DMS 273 (cell line): ENCODE measurements at regions not wholly inside any gene's neighbourhood (a gene's known extent, or its start where the extent isn't known, plus 50 kb on each side); places are given as distances from the start of the nearest gene placed in this dataset.
A peak's percentile ranks its signal among the peaks of the same experiment; 100 is the strongest.
"Not testable (repeated sequence)": the region's sequence is repeated elsewhere in the genome, so short reads cannot be mapped to it uniquely, and the experiment has no call there.

Experiments
- DNase-seq: peaks from one replicate; lab custom pipeline; 2025; ENCODE audit not compliant: unreplicated experiment; lab: John Stamatoyannopoulos, UW

- not testable (repeated sequence) for DNase-seq
Measured at GRCh38 chr6:120930500-120930899, 403.8 kb downstream of the TBC1D32 start.

- no peak for DNase-seq
Measured at GRCh38 chr6:120924214-120924613, 410.1 kb downstream of the TBC1D32 start.

DNA sequence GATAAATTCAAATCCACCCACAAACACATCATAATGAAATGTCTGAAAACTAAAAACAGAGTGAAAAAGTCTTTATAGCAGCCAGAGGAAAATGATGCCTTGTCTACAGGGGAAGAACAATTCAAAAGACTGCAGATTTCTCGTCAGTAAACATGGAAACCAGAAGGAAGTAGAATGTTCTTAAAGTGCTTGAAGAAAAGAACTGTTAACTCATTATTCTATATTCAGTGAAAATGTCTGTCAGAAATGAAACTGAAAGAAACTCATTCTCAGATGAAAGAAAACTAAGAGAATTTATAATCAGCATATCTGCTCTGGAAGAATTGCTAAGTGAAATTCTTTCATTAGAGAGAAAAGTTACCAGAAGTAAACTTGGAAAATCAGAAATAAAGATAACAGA lies 416.1 kb downstream of the TBC1D32 start:
- no peak for DNase-seq

- DNase-seq, result no peak
Measured at GRCh38 chr6:120916844-120917243, 417.4 kb downstream of the TBC1D32 start.

- DNase-seq, result no peak
Measured at GRCh38 chr6:120913486-120913885, 420.8 kb downstream of the TBC1D32 start.

DNA sequence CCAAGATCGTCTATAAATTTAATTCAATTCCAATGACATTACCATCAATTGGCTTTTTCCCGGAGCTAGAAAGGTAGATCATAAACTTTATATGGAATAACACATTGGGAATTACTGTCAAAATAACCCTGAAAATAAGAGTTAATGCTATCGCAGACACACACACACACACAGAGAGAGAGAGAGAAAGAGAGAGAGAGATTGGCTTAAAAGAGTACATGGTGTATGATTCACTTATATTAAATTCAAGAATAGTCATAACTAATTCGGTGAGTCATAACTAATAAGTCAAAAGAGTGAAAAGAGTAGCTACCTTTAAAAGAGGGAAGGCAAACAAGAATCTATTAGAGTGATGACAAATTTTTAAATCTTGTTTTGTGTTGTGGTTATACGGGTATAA lies 425.5 kb downstream of the TBC1D32 start:
- DNase-seq, result no peak

GRCh38 chr6:120903836-120904235 lies 430.4 kb downstream of the TBC1D32 start:
- DNase-seq, result no peak

- no peak for DNase-seq
Measured at GRCh38 chr6:120899932-120900331, 434.3 kb downstream of the TBC1D32 start.

DNA sequence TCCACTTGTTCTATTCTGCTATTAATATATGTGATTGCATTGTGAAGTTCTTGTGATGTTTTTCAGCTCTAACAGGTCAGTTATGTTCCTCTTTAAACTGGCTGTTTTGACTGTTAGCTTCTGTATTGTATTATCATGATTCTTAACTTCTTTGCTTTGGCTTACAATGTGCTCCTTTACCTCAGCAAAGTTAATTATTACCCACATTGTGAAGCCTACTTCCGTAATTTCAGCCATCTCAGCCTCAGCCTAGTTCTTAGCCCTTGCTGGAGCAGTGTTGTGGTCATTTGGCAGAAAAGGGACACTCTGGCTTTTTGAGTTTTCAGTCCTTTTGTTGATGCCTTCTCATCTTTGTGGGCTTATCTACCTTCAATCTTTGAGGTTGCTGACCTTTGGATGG lies 440.2 kb downstream of the TBC1D32 start:
- no peak for DNase-seq

DNA sequence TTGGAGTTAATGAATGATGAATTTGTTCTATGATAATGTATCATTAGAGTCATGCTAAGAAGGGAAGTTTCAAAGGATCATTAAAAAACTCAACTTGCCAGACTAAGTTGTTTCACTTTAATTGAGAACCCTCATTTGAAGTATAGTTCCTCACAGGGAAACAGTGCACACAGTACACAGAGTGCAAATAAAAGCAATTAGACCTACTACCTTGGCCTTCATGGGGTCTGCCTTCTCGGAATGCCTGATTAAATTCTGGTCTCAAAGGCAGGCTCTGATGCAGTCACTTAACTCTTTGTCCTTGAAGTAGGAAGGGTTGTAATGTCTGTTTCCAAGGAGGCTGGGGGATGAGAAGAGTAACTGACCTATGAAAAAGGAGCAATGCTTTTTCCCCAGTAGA lies 457.3 kb downstream of the TBC1D32 start:
- DNase-seq, result no peak

DNA sequence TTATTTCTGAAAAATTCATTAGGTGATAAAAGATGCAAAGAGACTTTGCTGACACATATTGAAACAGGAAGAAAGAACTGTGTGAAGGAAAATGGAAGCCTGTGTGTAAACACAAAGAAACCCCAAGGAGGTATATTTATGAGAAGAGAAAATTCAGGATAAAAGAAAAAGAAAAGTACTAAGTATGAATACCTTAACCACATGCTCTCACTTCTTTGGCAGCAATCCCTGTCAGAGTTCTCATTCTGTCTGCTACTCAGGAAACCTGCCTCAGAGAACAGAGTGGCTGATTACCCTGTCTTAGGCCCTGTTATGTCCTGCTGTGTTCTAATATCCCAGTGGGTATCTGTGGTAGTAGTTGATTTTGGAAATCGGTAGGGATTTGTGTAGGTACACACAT lies 457.9 kb downstream of the TBC1D32 start:
- DNase-seq, result no peak

GRCh38 chr6:120875900-120876299 lies 458.4 kb downstream of the TBC1D32 start:
- no peak for DNase-seq

GRCh38 chr6:120874422-120874821 lies 459.9 kb downstream of the TBC1D32 start:
- DNase-seq, result no peak

DNA sequence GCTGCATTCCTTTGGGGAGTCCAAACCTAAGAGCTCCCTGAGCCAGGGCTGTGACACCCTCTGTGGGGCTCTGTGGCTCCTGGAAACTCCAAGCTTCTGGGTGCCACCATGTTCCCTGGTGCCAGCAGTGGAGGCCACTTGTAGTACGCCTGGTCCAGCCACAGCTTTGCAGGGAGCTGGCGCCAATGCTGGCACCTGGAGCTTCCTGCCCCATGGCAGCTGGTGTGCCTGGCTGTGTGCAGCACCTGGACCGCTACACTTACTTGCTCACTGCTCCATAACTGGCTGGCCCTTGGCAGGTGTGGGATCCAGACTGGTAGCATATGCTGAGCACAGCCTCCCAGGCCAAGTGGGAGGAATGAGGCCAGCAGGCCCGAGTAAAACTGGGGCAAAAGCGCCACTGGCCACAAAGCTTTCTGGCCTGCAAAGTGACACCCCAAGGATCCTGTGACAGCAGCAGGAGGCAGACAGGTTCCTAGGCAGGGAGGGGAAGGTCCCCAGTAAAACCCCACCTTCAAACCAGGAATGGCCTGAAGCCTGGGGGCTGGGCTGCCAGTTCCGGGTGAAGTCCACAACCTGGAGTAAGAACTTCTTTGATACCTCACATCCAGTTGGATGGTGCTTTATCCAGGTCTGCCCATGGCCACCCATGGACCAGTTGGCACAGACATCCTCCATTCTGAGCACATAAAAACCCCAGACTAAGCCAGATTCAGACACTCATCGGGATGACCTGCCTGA lies 461.0 kb downstream of the TBC1D32 start:
- DNase-seq, result no peak

GRCh38 chr6:120872262-120872578 lies 462.1 kb downstream of the TBC1D32 start:
- DNase-seq, result no peak

- no peak for DNase-seq
Measured at GRCh38 chr6:120871416-120872261, 462.6 kb downstream of the TBC1D32 start.

- no peak for DNase-seq
Measured at GRCh38 chr6:120869397-120869796, 464.9 kb downstream of the TBC1D32 start.

DNA sequence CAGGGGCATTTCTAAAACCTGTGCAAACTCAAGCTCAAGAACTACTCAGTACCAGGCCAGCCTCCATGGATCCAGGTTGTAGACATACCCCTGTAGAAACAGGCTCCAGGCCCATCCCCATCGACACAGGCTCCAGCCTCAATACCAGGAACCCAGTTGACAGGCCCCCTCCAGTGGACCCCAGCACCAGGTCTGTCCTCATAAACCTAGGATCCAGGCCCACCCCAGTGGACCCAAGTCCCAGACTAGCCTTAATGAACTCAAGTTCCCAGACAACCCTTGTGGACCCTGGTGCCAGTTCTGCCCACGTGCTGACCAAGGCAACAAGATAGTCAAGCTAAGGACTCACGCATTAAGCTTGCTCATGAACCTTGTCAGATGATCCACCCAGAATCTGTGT lies 476.9 kb downstream of the TBC1D32 start:
- no peak for DNase-seq

DNA sequence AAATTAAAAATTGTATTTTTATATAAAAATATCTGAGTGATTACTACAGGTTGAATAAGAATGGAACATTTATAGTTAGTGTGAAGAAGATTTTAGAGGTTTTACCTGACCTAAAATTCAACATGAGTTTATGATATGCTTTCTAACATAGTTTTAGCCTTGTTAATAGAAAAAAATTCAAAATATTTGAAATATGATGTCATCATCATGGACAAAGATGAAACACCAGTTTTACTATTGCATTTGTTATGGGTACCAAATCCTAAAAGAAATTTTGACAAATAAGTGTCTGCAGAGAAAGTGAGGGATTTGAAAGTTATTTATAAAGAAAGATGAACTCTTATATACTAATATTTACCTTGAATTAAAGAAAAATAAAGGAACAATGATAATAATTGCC lies 479.7 kb downstream of the TBC1D32 start:
- DNase-seq, result no peak

GRCh38 chr6:120853489-120853888 lies 480.8 kb downstream of the TBC1D32 start:
- DNase-seq, result no peak

DNA sequence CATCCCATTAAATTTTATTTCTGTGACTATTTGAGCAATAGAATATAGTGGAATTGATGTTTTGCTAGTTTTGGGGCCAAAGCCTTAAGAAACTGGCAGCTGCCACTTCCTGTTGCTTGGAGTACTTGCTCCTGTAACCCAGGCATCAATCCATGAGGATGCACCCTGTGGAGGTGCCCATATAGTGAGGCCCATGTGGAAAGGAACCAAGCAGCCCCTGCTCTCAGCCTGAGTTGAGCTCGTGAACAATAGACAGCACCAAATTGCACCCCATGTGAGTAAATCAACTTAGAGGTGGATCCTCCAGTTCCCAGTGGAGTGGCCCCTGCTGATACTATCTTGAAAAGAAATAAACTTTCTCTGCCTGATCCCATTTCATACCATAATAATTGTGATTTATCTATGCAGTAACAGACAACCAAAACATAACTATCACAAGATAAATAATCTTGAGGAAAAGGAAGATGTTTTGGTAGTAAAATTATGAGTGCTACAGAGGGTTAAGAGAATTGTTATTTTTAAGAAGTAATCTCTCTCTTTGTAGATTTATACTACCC lies 481.9 kb downstream of the TBC1D32 start:
- DNase-seq, result no peak

DNA sequence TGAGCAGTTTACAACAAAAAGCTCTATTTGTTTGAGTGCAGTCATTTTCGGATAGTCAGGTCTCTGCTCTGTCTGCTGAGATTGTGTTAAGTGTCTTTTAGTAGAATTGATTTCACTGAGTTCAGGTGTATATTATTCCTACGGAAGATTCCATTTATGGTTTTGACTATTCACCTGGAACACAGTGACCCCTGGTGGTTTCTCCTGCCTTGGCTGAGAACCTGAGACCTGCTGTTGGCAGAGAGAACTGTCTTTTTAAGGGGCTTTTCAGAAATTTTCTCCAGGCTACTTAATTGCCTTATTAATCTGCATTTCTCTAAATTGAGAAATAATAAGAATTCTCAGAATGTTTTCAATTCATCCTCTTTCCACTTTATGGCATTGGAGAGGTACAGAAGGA lies 508.0 kb downstream of the TBC1D32 start:
- peak; percentile 49 for DNase-seq
